ENCODE measurements at regions not wholly inside any gene's neighbourhood (a gene's known extent, or its start where the extent isn't known, plus 50 kb on each side); places are given as distances from the start of the nearest gene placed in this dataset.

DNA sequence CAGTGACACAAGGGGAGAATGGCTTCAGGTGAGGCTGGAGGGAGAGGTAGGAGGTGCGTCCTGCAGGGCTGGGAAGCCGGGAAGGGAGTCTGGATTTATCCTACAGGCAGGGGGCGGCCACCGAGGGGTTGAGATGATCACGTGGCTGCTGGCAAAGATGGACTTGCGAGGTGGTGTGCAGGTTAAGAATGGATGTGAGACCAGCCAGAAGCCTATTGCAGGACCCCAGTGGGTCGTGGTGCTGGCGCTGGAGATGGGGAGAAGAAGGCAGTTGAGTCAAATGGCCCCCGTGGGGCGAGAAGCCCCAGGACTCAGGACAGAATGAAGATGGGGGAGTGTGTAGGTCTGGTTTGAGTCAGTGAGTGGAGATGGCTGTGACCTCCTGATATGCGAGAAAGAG is 183.1 kb downstream of the FAM43A start:
- POLR2A ChIA-PET, result no interaction called here
- Mint-ChIP-seq H3K4me3 (no peak overlapping the region), H3K27me3 (peaks cover 7 to 21% (median 11%) of the 10 kb centered on the region in 5 donors)

GRCh38 chr3:194869482-194870169 is 183.9 kb downstream of the FAM43A start:
- H3K36me3 Mint-ChIP-seq, result no peaks in the 10 kb centered on the region
- H3K9me3 ChIP-seq (ENCODE audit: control insufficient read depth in 2 of 3, low read length in 3 of 3), result no peaks in the 10 kb centered on the region
- intact Hi-C loops (cut with micrococcal nuclease), result no loop called here
- no peak overlapping the region for H3K27ac Mint-ChIP-seq
- no peaks in the 10 kb centered on the region for H3K4me1 ChIP-seq (ENCODE audit: control insufficient read depth in 2 of 2, insufficient read depth in 2 of 2, low read length in 2 of 2)
- H3K36me3 ChIP-seq (ENCODE audit: control insufficient read depth in 2 of 3, insufficient read depth in 3 of 3, low read length in 3 of 3), result no peaks in the 10 kb centered on the region
- H3K27me3 ChIP-seq (ENCODE audit: control insufficient read depth in 2 of 2, insufficient read depth in 2 of 2, low read length in 2 of 2), result no peaks in the 10 kb centered on the region
- peaks cover 7 to 21% (median 11%) of the 10 kb centered on the region in 5 donors for H3K27me3 Mint-ChIP-seq
- CTCF ChIA-PET, result no interaction called here
- H3K4me3 Mint-ChIP-seq, result no peak overlapping the region
- H3K27ac ChIP-seq (ENCODE audit: low read depth, low read length), result no peak overlapping the region
- peaks cover 0 to 2% (median 0%) of the 10 kb centered on the region in 7 donors for H3K4me1 Mint-ChIP-seq
- ATAC-seq (no peak), DNase-seq (no peak)
- H3K9me3 Mint-ChIP-seq, result no peaks in the 10 kb centered on the region
- POLR2A ChIA-PET, result no interaction called here
- no peak overlapping the region for H3K4me3 ChIP-seq (ENCODE audit: low read length)

More for the DNA sequence above, 183.1 kb downstream of the FAM43A start:
- Mint-ChIP-seq H3K36me3 (no peaks in the 10 kb centered on the region), H3K27ac (no peak overlapping the region), H3K9me3 (no peaks in the 10 kb centered on the region), H3K4me1 (peaks cover 0 to 2% (median 0%) of the 10 kb centered on the region in 7 donors)
- DNase-seq, result no peak
- Histone ChIP-seq H3K4me1 (ENCODE audit: control insufficient read depth in 2 of 2, insufficient read depth in 2 of 2, low read length in 2 of 2) (no peaks in the 10 kb centered on the region), H3K27me3 (ENCODE audit: control insufficient read depth in 2 of 2, insufficient read depth in 2 of 2, low read length in 2 of 2) (no peaks in the 10 kb centered on the region), H3K9me3 (ENCODE audit: control insufficient read depth in 2 of 3, low read length in 3 of 3) (no peaks in the 10 kb centered on the region), H3K4me3 (ENCODE audit: low read length) (no peak overlapping the region), H3K27ac (ENCODE audit: low read depth, low read length) (no peak overlapping the region), H3K36me3 (ENCODE audit: control insufficient read depth in 2 of 3, insufficient read depth in 3 of 3, low read length in 3 of 3) (no peaks in the 10 kb centered on the region)
- intact Hi-C loops (cut with micrococcal nuclease), result no loop called here
- CTCF ChIA-PET, result no interaction called here
- ATAC-seq, result no peak

DNA sequence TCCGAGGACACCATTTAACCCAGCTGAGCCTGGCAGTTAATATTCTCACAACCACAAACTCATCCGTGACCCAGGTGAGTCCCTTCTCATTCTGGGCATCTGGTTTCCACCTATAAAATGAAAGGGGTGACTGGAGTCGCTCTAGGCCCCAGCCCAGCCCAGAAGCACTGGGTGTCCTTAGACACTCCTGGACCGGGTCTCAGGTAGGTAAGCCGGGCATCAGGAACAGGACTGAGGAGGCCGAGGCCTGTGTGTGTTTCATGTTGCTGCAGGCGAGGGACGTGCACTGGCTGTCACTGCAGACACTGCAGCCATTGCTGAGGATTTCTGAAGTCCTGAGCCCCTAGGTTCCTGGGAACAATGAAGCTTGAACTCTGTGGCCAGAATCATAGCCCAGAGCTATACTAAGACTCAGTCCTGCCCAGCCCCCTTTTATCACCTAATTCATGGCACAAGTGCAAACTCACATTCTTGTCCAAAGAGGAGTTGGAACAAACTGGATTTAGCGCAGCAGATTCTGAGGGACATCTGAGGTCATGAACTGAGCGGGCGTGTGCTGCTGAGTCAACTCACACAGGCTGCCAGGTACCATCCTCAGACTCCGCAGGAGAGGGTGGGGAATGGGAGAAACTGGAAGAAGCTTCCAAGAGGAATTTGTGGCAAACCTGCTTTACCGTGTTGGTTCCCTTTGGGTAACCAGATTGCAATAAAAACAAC is 184.9 kb downstream of the FAM43A start:
- no peaks in the 10 kb centered on the region for H3K9me3 ChIP-seq (ENCODE audit: control insufficient read depth in 2 of 3, low read length in 3 of 3)
- no peak for ATAC-seq
- no peak for DNase-seq
- Mint-ChIP-seq H3K27me3 (peaks cover 7 to 21% (median 16%) of the 10 kb centered on the region in 5 donors), H3K4me3 (no peak overlapping the region), H3K4me1 (no peaks in the 10 kb centered on the region), H3K9me3 (peaks cover 0 to 2% (median 0%) of the 10 kb centered on the region in 11 donors), H3K27ac (no peak overlapping the region), H3K36me3 (no peaks in the 10 kb centered on the region)
- ChIA-PET CTCF (no interaction called here), POLR2A (no interaction called here)
- H3K4me1 ChIP-seq (ENCODE audit: control insufficient read depth in 2 of 2, insufficient read depth in 2 of 2, low read length in 2 of 2), result no peaks in the 10 kb centered on the region
- H3K27ac ChIP-seq (ENCODE audit: low read depth, low read length), result no peak overlapping the region
- H3K4me3 ChIP-seq (ENCODE audit: low read length), result no peak overlapping the region
- H3K27me3 ChIP-seq (ENCODE audit: control insufficient read depth in 2 of 2, insufficient read depth in 2 of 2, low read length in 2 of 2), result no peaks in the 10 kb centered on the region
- intact Hi-C loops (cut with micrococcal nuclease), result no loop called here
- no peaks in the 10 kb centered on the region for H3K36me3 ChIP-seq (ENCODE audit: control insufficient read depth in 2 of 3, insufficient read depth in 3 of 3, low read length in 3 of 3)

DNA sequence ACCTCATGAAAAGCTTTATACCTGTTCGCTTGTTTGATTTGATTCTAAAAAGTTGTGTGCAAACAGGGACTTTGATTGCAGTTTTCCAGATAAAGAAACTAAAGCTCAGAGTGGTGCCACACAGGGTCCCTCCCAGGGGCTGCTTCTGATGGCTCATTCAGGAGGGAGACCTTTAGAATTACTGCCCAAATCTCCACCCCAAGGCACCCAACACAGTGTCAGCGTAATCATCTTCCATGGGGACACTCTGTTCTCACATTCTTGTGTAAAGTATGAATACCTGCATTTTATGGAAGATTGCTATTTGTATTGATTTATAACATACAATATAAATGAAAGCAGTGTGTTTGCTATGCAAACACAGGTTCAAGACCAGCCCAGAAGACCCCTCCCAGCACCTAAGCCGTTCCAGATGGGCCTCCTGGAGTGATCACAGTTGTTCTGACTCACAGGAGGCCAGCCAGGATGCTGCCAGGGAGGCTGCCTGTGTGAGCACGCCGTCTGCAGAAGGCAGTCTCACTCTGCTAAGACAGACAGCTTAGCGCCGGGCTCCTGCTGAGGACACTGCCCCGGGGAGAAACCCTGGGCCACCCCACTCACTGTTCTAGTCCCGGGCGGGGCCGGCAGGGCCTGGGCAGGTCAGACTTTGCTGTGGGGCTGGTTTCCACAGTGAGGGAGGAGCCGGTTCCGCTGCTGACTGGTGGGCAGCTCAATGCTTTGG is 185.6 kb downstream of the FAM43A start:
- DNase-seq (no peak), ATAC-seq (peak; percentile 71)
- Histone ChIP-seq H3K4me1 (ENCODE audit: control insufficient read depth in 2 of 2, insufficient read depth in 2 of 2, low read length in 2 of 2) (no peaks in the 10 kb centered on the region), H3K9me3 (ENCODE audit: control insufficient read depth in 2 of 3, low read length in 3 of 3) (no peaks in the 10 kb centered on the region), H3K36me3 (ENCODE audit: control insufficient read depth in 2 of 3, insufficient read depth in 3 of 3, low read length in 3 of 3) (no peaks in the 10 kb centered on the region), H3K27ac (ENCODE audit: low read depth, low read length) (no peak overlapping the region), H3K27me3 (ENCODE audit: control insufficient read depth in 2 of 2, insufficient read depth in 2 of 2, low read length in 2 of 2) (no peaks in the 10 kb centered on the region), H3K4me3 (ENCODE audit: low read length) (no peak overlapping the region)
- Mint-ChIP-seq H3K27me3 (peaks cover 7 to 14% (median 10%) of the 10 kb centered on the region in 5 donors), H3K4me3 (no peak overlapping the region), H3K4me1 (no peaks in the 10 kb centered on the region), H3K27ac (peak overlapping the region in 1 of 9 donors; percentile 14), H3K36me3 (no peaks in the 10 kb centered on the region), H3K9me3 (peaks cover 0 to 2% (median 0%) of the 10 kb centered on the region in 11 donors)
- POLR2A ChIA-PET, result no interaction called here
- CTCF ChIA-PET, result no interaction called here
- intact Hi-C loops (cut with micrococcal nuclease), result no loop called here

GRCh38 chr3:194871864-194872668 is 186.4 kb downstream of the FAM43A start:
- Histone ChIP-seq H3K27me3 (ENCODE audit: control insufficient read depth in 2 of 2, insufficient read depth in 2 of 2, low read length in 2 of 2) (no peaks in the 10 kb centered on the region), H3K4me1 (ENCODE audit: control insufficient read depth in 2 of 2, insufficient read depth in 2 of 2, low read length in 2 of 2) (no peaks in the 10 kb centered on the region), H3K36me3 (ENCODE audit: control insufficient read depth in 2 of 3, insufficient read depth in 3 of 3, low read length in 3 of 3) (no peaks in the 10 kb centered on the region), H3K27ac (ENCODE audit: low read depth, low read length) (no peak overlapping the region), H3K9me3 (ENCODE audit: control insufficient read depth in 2 of 3, low read length in 3 of 3) (no peaks in the 10 kb centered on the region), H3K4me3 (ENCODE audit: low read length) (no peak overlapping the region)
- H3K4me1 Mint-ChIP-seq, result no peaks in the 10 kb centered on the region
- ChIA-PET POLR2A (no interaction called here), CTCF (no interaction called here)
- no peak for DNase-seq
- no peak overlapping the region for H3K4me3 Mint-ChIP-seq
- peaks cover 8 to 10% (median 9%) of the 10 kb centered on the region in 5 donors for H3K27me3 Mint-ChIP-seq
- peak overlapping the region in 1 of 9 donors; percentile 14 for H3K27ac Mint-ChIP-seq
- intact Hi-C loops (cut with micrococcal nuclease), result no loop called here
- H3K36me3 Mint-ChIP-seq, result no peaks in the 10 kb centered on the region
- H3K9me3 Mint-ChIP-seq, result peaks cover 0 to 2% (median 0%) of the 10 kb centered on the region in 11 donors
- ATAC-seq, result peak; percentile 78

- Mint-ChIP-seq H3K9me3 (peaks cover 0 to 2% (median 0%) of the 10 kb centered on the region in 11 donors), H3K27me3 (peaks cover 3 to 11% (median 8%) of the 10 kb centered on the region in 5 donors), H3K4me1 (no peaks in the 10 kb centered on the region), H3K27ac (no peak overlapping the region), H3K36me3 (no peaks in the 10 kb centered on the region), H3K4me3 (no peak overlapping the region)
- no peak overlapping the region for H3K27ac ChIP-seq (ENCODE audit: low read depth, low read length)
- H3K27me3 ChIP-seq (ENCODE audit: control insufficient read depth in 2 of 2, insufficient read depth in 2 of 2, low read length in 2 of 2), result no peaks in the 10 kb centered on the region
- H3K4me1 ChIP-seq (ENCODE audit: control insufficient read depth in 2 of 2, insufficient read depth in 2 of 2, low read length in 2 of 2), result no peaks in the 10 kb centered on the region
- H3K4me3 ChIP-seq (ENCODE audit: low read length), result no peak overlapping the region
- intact Hi-C loops (cut with micrococcal nuclease), result no loop called here
- CTCF ChIA-PET, result no interaction called here
- ATAC-seq (no peak), DNase-seq (no peak)
- H3K36me3 ChIP-seq (ENCODE audit: control insufficient read depth in 2 of 3, insufficient read depth in 3 of 3, low read length in 3 of 3), result no peaks in the 10 kb centered on the region
- POLR2A ChIA-PET, result no interaction called here
- no peaks in the 10 kb centered on the region for H3K9me3 ChIP-seq (ENCODE audit: control insufficient read depth in 2 of 3, low read length in 3 of 3)
Observed at GRCh38 chr3:194872669-194872977, 186.9 kb downstream of the FAM43A start.

All from naive thymus-derived CD4-positive, alpha-beta T cell (primary cell).